Keratinocyte (primary cell): ENCODE measurements at regions not wholly inside any gene's neighbourhood (a gene's known extent, or its start where the extent isn't known, plus 50 kb on each side); places are given as distances from the start of the nearest gene placed in this dataset.
"Not testable (repeated sequence)": the region's sequence is repeated elsewhere in the genome, so short reads cannot be mapped to it uniquely, and the experiment has no call there.

ENCODE experiments used
- DNase-seq: peaks from one replicate; pipeline ENCODE4 v3.0.0-alpha.2; 2011; ENCODE audit warnings: low read depth, missing footprints, low spot score
- FAIRE-seq: peaks from 2 replicates; lab custom pipeline; 2011; peaks lifted over from hg19 to GRCh38; lab: Jason Lieb, UNC
- H2AFZ ChIP-seq: 2 replicates; pipeline ENCODE4 v1.6.0; 2012; ENCODE audit warnings: low read length, control low read depth, inconsistent platforms; ENCODE audit not compliant: control insufficient read depth
- H3K27ac ChIP-seq: 2 replicates; pipeline ENCODE4 v1.5.1; 2011; ENCODE audit warnings: low read length; ENCODE audit not compliant: control insufficient read depth, insufficient read depth
- H3K27me3 ChIP-seq: 3 replicates; pipeline ENCODE4 v1.6.0; 2011; ENCODE audit warnings: low read length; ENCODE audit not compliant: control insufficient read depth, insufficient read depth; ENCODE audit errors: extremely low read depth
- H3K36me3 ChIP-seq, 2 experiments: 2 replicates in 1 of 2; 3 replicates in 1 of 2; pipeline ENCODE4 v1.5.1; 2011; ENCODE audit warnings: low read length in 2 of 2, mild to moderate bottlenecking in 1 of 2; ENCODE audit not compliant: control insufficient read depth in 2 of 2, insufficient read depth in 2 of 2; ENCODE audit errors: extremely low read depth in 1 of 2
- H3K4me1 ChIP-seq: 3 replicates; pipeline ENCODE4 v1.5.1; 2011; ENCODE audit warnings: low read length; ENCODE audit not compliant: control insufficient read depth, insufficient read depth; ENCODE audit errors: extremely low read depth
- H3K4me2 ChIP-seq: 3 replicates; pipeline ENCODE4 v1.6.0; 2011; ENCODE audit warnings: low read depth, low read length; ENCODE audit not compliant: control insufficient read depth, insufficient read depth; ENCODE audit errors: extremely low read depth
- H3K4me3 ChIP-seq, 3 experiments: fragments of 200-600 bp in 1 of 3; sonication (generic) in 1 of 3; 2 replicates in 2 of 3; 3 replicates in 1 of 3; pipeline ENCODE4 v1.5.1; 2011 to 2016; ENCODE audit warnings: low read length in 3 of 3, mild to moderate bottlenecking in 3 of 3, control low read depth in 2 of 3, inconsistent platforms in 1 of 3, low read depth in 1 of 3, mixed read lengths in 1 of 3, mixed run types in 1 of 3, moderate library complexity in 1 of 3; ENCODE audit not compliant: control insufficient read depth in 2 of 3, insufficient read depth in 2 of 3; ENCODE audit errors: extremely low read depth in 1 of 3
- H3K79me2 ChIP-seq: 2 replicates; pipeline ENCODE4 v1.6.0; 2012; ENCODE audit warnings: low read length; ENCODE audit not compliant: control insufficient read depth, insufficient read depth
- H3K9ac ChIP-seq: 3 replicates; pipeline ENCODE4 v1.6.0; 2011; ENCODE audit warnings: low read length; ENCODE audit not compliant: control insufficient read depth, insufficient read depth; ENCODE audit errors: extremely low read depth
- H3K9me1 ChIP-seq: 3 replicates; pipeline ENCODE4 v1.6.0; 2011; ENCODE audit warnings: low read length; ENCODE audit not compliant: control insufficient read depth, insufficient read depth; ENCODE audit errors: extremely low read depth
- H3K9me3 ChIP-seq: 2 replicates; pipeline ENCODE4 v1.5.1; 2012; ENCODE audit warnings: low read depth, low read length; ENCODE audit not compliant: control insufficient read depth
- H4K20me1 ChIP-seq: 3 replicates; pipeline ENCODE4 v1.6.0; 2011; ENCODE audit warnings: low read length; ENCODE audit not compliant: control insufficient read depth, insufficient read depth; ENCODE audit errors: extremely low read depth
- CTCF ChIP-seq, 3 experiments: IDR thresholded peaks in 1 of 3; conservative IDR thresholded peaks in 1 of 3; optimal IDR thresholded peaks in 1 of 3; 2 replicates in 2 of 3; 3 replicates in 1 of 3; pipeline versions ENCODE3 to v1.5.1; 2011; ENCODE audit warnings: low read length in 3 of 3, mild to moderate bottlenecking in 3 of 3, moderate library complexity in 2 of 3, control low read depth in 1 of 3, inconsistent platforms in 1 of 3; ENCODE audit not compliant: insufficient read depth in 2 of 3; ENCODE audit errors: extremely low read depth in 1 of 3
- EZH2 ChIP-seq: IDR thresholded peaks from one replicate; pipeline ENCODE4 v1.6.1; 2012; ENCODE audit warnings: inconsistent platforms, mild to moderate bottlenecking, low read length, moderate library complexity
- dilution Hi-C: fragments of 300-500 bp; cut with MboI; formaldehyde crosslinking; loops from one replicate; pipeline ENCODE4 v1.7.0; 2020; ENCODE audit warnings: low sequenced_read_pairs; ENCODE audit not compliant: extremely low pct_ligation_motif_present

DNA sequence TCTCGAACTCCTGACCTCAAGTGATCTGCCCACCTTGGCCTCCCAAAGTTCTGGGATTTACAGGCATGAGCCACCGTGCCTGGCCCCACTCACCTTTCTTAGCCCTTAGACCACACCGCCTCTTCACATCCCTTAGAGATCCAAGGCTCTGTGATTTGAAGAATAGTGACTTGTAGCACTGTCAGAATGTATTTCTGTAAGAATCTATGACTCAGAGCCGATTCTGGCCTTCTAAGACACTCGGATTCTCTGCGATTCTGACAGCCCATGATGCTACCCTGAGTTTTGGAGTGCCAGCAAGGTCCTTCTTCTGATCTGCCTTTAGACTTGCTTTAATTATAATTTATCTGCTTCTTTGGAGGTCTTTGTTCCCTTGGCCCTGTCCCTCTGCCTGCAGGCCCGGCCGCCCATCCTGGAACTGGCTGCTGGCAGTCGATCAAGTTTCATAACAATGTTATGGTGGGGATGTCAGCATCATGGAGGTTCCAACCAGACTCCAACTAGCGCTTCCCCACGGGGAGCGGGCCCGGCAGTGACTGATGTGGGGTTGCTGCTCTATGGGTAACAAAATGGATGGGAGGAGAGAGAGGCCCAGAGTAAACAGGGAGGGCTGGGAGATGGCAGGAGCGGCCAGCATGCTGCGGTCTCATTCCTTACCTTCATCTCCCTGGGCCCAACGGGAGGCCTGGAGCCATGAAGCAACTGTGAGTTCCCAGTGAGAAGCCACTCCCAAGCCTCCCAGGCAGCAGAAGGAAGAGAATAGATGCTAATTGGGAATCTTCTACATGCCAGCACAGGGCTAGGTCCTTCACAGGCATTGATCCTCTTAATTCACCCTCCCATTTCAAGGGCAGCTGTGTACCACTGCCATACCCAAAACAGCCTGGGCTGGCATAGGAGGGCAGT is 55.7 kb upstream of the RASD2 start:
- dilution Hi-C loops = no loop called here

GRCh38 chr22:35486116-35486631 is 54.5 kb upstream of the RASD2 start:
- Histone ChIP-seq H3K4me2 (no peak overlapping the region), H3K27me3 (peaks cover 8% of the 10 kb centered on the region), H3K9me1 (no peaks in the 10 kb centered on the region), H3K4me3 (no peak overlapping the region), H3K9ac (no peak overlapping the region), H3K4me1 (peaks cover 4% of the 10 kb centered on the region), H3K27ac (no peak overlapping the region), H3K9me3 (no peaks in the 10 kb centered on the region), H4K20me1 (no peaks in the 10 kb centered on the region), H3K36me3 (no peaks in the 10 kb centered on the region), H3K79me2 (no peaks in the 10 kb centered on the region), H2AFZ (no peak overlapping the region)
- DNase-seq (no peak), FAIRE-seq (no peak)
- TF ChIP-seq EZH2 (no peak), CTCF (optimal IDR thresholded peaks at IDR 0.05 in 1 of 3, IDR thresholded peaks at IDR 0.05 in 1 of 3, conservative IDR thresholded peaks at IDR 0.05 in 1 of 3; ENCODE audit: extremely low read depth in 1 of 3, insufficient read depth in 2 of 3, low read length in 3 of 3) (no peak)
- dilution Hi-C loops = no loop called here

More for the DNA sequence above, 55.7 kb upstream of the RASD2 start:
- Histone ChIP-seq H4K20me1 (no peaks in the 10 kb centered on the region), H3K79me2 (no peaks in the 10 kb centered on the region), H3K9me1 (no peaks in the 10 kb centered on the region), H3K4me1 (peaks cover 4% of the 10 kb centered on the region), H3K9me3 (no peaks in the 10 kb centered on the region), H3K27me3 (peaks cover 15% of the 10 kb centered on the region), H3K4me2 (no peak overlapping the region), H3K9ac (no peak overlapping the region), H3K4me3 (no peak overlapping the region), H3K36me3 (no peaks in the 10 kb centered on the region), H3K27ac (no peak overlapping the region), H2AFZ (no peak overlapping the region)
- TF ChIP-seq CTCF (optimal IDR thresholded peaks at IDR 0.05 in 1 of 3, IDR thresholded peaks at IDR 0.05 in 1 of 3, conservative IDR thresholded peaks at IDR 0.05 in 1 of 3; ENCODE audit: extremely low read depth in 1 of 3, insufficient read depth in 2 of 3, low read length in 3 of 3) (no peak), EZH2 (no peak)
- no peak for FAIRE-seq
- DNase-seq = no peak

GRCh38 chr22:35487623-35488022 is 53.0 kb upstream of the RASD2 start:
- H4K20me1 ChIP-seq, H3K4me2 ChIP-seq, DNase-seq, H3K9me1 ChIP-seq, dilution Hi-C loops, H3K9ac ChIP-seq, H3K9me3 ChIP-seq, H3K4me1 ChIP-seq, H3K79me2 ChIP-seq, H3K27ac ChIP-seq, FAIRE-seq, H3K36me3 ChIP-seq, H2AFZ ChIP-seq, H3K4me3 ChIP-seq: not testable (repeated sequence)
- H3K27me3 ChIP-seq = peaks cover 14% of the 10 kb centered on the region
